ENCODE measurements at regions not wholly inside any gene's neighbourhood (a gene's known extent, or its start where the extent isn't known, plus 50 kb on each side); places are given as distances from the start of the nearest gene placed in this dataset.

DNA sequence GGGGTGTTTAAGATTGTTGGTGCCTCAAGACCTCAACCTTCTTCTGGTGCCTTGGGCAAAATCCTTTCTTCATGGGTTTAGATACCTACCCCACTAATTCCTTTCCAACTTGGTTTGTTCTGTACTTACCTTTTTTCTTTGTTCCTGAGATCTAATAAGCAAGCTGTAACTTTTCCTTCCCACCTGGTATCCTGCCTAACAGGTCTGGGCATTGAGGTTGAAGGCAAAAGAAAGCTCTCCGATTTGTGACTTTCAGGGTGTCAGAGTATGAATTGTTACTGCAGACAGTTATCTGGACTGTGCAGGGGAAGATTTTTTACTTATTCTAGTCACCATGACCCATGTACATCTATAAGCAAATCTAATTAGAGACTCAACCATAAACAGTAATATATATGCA lies 162.6 kb upstream of the DMRT1 start:
- TF ChIP-seq RAD21 (IDR thresholded peaks at IDR 0.05; ENCODE audit: low read depth) (no peak), TAF1 (IDR thresholded peaks at IDR 0.05; ENCODE audit: low read depth) (no peak), FOXM1 (IDR thresholded peaks at IDR 0.05; ENCODE audit: borderline replicate concordance, low read depth) (no peak), CREB1 (IDR thresholded peaks at IDR 0.05; ENCODE audit: low read depth) (no peak), EGR1 (IDR thresholded peaks at IDR 0.05) (no peak), CEBPB (IDR thresholded peaks at IDR 0.05) (no peak), EP300 (IDR thresholded peaks at IDR 0.05; ENCODE audit: borderline replicate concordance) (no peak), ZBTB7A (IDR thresholded peaks at IDR 0.05; ENCODE audit: low read depth) (no peak), TEAD4 (IDR thresholded peaks at IDR 0.05) (no peak), TCF12 (IDR thresholded peaks at IDR 0.05; ENCODE audit: low read depth) (no peak), YY1 (IDR thresholded peaks at IDR 0.05; ENCODE audit: low read depth) (no peak), NFIC (IDR thresholded peaks at IDR 0.05) (no peak)
- TF ChIP-seq, protein P1, sequence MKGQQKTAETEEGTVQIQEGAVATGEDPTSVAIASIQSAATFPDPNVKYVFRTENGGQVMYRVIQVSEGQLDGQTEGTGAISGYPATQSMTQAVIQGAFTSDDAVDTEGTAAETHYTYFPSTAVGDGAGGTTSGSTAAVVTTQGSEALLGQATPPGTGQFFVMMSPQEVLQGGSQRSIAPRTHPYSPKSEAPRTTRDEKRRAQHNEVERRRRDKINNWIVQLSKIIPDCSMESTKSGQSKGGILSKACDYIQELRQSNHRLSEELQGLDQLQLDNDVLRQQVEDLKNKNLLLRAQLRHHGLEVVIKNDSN (IDR thresholded peaks at IDR 0.05) = no peak
- TF ChIP-seq, protein P2, sequence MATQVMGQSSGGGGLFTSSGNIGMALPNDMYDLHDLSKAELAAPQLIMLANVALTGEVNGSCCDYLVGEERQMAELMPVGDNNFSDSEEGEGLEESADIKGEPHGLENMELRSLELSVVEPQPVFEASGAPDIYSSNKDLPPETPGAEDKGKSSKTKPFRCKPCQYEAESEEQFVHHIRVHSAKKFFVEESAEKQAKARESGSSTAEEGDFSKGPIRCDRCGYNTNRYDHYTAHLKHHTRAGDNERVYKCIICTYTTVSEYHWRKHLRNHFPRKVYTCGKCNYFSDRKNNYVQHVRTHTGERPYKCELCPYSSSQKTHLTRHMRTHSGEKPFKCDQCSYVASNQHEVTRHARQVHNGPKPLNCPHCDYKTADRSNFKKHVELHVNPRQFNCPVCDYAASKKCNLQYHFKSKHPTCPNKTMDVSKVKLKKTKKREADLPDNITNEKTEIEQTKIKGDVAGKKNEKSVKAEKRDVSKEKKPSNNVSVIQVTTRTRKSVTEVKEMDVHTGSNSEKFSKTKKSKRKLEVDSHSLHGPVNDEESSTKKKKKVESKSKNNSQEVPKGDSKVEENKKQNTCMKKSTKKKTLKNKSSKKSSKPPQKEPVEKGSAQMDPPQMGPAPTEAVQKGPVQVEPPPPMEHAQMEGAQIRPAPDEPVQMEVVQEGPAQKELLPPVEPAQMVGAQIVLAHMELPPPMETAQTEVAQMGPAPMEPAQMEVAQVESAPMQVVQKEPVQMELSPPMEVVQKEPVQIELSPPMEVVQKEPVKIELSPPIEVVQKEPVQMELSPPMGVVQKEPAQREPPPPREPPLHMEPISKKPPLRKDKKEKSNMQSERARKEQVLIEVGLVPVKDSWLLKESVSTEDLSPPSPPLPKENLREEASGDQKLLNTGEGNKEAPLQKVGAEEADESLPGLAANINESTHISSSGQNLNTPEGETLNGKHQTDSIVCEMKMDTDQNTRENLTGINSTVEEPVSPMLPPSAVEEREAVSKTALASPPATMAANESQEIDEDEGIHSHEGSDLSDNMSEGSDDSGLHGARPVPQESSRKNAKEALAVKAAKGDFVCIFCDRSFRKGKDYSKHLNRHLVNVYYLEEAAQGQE (IDR thresholded peaks at IDR 0.05; ENCODE audit: low read depth) = no peak
- TF ChIP-seq, protein P3, sequence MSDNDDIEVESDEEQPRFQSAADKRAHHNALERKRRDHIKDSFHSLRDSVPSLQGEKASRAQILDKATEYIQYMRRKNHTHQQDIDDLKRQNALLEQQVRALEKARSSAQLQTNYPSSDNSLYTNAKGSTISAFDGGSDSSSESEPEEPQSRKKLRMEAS (IDR thresholded peaks at IDR 0.05) = no peak

DNA sequence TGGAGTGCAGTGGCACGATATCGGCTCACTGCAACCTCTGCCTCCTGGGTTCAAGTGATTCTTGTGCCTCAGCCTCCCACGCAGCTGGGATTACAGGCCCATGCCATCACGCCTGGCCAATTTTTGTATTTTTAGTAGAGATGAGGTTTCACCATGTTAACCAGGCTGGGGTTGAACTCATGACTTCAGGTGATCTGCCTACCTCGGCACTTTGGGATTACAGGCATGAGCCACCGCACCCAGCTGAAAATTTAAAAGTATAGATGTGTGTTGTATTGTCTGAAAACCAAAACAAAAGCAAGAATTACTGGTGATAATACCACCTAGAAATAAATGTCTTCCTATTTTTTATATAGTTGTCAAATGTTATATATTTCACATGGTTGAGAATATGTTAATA lies 162.0 kb upstream of the DMRT1 start:
- TF ChIP-seq FOXM1 (IDR thresholded peaks at IDR 0.05; ENCODE audit: borderline replicate concordance, low read depth) (no peak), YY1 (IDR thresholded peaks at IDR 0.05; ENCODE audit: low read depth) (no peak), NFIC (IDR thresholded peaks at IDR 0.05) (no peak), ZBTB7A (IDR thresholded peaks at IDR 0.05; ENCODE audit: low read depth) (no peak), RAD21 (IDR thresholded peaks at IDR 0.05; ENCODE audit: low read depth) (no peak), TEAD4 (IDR thresholded peaks at IDR 0.05) (no peak), CREB1 (IDR thresholded peaks at IDR 0.05; ENCODE audit: low read depth) (no peak), TCF12 (IDR thresholded peaks at IDR 0.05; ENCODE audit: low read depth) (no peak), TAF1 (IDR thresholded peaks at IDR 0.05; ENCODE audit: low read depth) (no peak), EP300 (IDR thresholded peaks at IDR 0.05; ENCODE audit: borderline replicate concordance) (no peak)
- TF ChIP-seq, protein P1 (IDR thresholded peaks at IDR 0.05) = no peak
- TF ChIP-seq, protein P3 (IDR thresholded peaks at IDR 0.05) = no peak
- TF ChIP-seq, protein P2 (IDR thresholded peaks at IDR 0.05; ENCODE audit: low read depth) = no peak

DNA sequence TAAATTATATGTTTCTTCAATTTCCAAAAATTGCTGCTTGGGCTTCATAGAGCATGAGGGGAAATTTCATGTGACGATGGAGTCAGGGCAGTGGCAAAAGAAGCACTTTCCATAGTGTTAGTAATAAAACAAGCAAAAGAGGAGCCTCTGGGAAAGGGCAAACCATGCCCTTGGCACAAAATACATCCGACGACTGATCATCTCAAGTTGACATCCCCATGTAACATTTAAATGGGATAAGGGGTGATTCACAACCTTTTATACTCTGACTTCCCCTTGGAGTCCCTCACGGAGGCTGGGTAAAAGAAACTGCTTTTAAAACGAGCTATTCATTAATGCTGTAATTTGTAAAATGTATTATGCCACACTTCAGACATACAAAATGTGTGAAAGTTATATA lies 161.4 kb upstream of the DMRT1 start:
- TF ChIP-seq FOXM1 (IDR thresholded peaks at IDR 0.05; ENCODE audit: borderline replicate concordance, low read depth) = no peak
- TF ChIP-seq, protein P1 (IDR thresholded peaks at IDR 0.05) = no peak
- no peak for TF ChIP-seq CREB1 (IDR thresholded peaks at IDR 0.05; ENCODE audit: low read depth)
- TF ChIP-seq CEBPB (IDR thresholded peaks at IDR 0.05) = no peak
- TF ChIP-seq EGR1 (IDR thresholded peaks at IDR 0.05) = no peak
- no peak for TF ChIP-seq RAD21 (IDR thresholded peaks at IDR 0.05; ENCODE audit: low read depth)
- no peak for TF ChIP-seq TEAD4 (IDR thresholded peaks at IDR 0.05)
- TF ChIP-seq NFIC (IDR thresholded peaks at IDR 0.05) = no peak
- TF ChIP-seq ZBTB7A (IDR thresholded peaks at IDR 0.05; ENCODE audit: low read depth) = no peak

DNA sequence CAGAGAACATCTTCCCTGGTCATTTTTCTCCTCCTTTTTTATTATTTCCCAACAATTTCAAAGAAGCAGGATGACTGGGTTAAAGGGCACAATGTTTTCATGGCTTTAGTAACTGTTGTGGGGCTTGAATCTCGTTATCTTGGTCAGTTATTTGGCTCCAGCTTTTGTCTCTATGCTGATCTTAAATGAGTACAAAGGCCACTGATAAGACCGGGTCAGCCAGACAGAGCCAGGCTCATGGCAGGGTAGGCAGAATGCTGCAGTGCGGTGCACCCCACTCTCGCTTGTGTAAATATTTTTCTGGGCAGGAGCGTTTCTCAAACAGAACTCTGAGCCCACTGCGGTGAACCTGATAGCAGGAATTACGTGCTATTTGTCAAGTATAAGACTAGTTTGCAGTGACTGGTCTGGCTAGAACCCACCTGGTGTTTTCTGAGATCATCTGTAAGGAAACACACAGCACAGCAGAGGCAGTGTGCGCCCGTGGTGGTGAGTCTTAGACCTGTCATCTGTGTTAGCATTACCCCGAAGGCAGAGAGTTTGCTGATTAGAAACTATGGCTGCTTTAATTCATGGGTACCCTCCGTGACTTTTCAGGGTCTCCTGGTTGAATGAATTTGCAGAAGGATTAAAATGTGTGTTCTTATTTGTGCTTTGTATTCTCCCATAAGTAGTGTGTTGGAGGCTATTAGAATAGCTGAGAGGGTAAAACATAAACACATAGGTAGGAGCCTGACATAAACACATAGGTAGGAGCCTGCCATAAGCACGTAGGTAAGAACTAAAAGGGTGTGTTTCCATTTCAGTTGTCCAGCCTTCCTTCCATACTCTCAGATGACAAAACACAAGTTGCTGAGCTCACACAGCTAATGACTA lies 158.6 kb upstream of the DMRT1 start:
- TF ChIP-seq TEAD4 (IDR thresholded peaks at IDR 0.05) (no peak), CREB1 (IDR thresholded peaks at IDR 0.05; ENCODE audit: low read depth) (no peak), CEBPB (IDR thresholded peaks at IDR 0.05) (no peak), RAD21 (IDR thresholded peaks at IDR 0.05; ENCODE audit: low read depth) (no peak), NFIC (IDR thresholded peaks at IDR 0.05) (no peak), EGR1 (IDR thresholded peaks at IDR 0.05) (no peak), TCF12 (IDR thresholded peaks at IDR 0.05; ENCODE audit: low read depth) (no peak), FOXM1 (IDR thresholded peaks at IDR 0.05; ENCODE audit: borderline replicate concordance, low read depth) (no peak), YY1 (IDR thresholded peaks at IDR 0.05; ENCODE audit: low read depth) (no peak), TAF1 (IDR thresholded peaks at IDR 0.05; ENCODE audit: low read depth) (no peak), ZBTB7A (IDR thresholded peaks at IDR 0.05; ENCODE audit: low read depth) (no peak), EP300 (IDR thresholded peaks at IDR 0.05; ENCODE audit: borderline replicate concordance) (no peak)
- TF ChIP-seq, protein P3 (IDR thresholded peaks at IDR 0.05) = no peak
- TF ChIP-seq, protein P2 (IDR thresholded peaks at IDR 0.05; ENCODE audit: low read depth) = no peak
- TF ChIP-seq, protein P1 (IDR thresholded peaks at IDR 0.05) = no peak
